ENCODE measurements at regions not wholly inside any gene's neighbourhood (a gene's known extent, or its start where the extent isn't known, plus 50 kb on each side); places are given as distances from the start of the nearest gene placed in this dataset.

DNA sequence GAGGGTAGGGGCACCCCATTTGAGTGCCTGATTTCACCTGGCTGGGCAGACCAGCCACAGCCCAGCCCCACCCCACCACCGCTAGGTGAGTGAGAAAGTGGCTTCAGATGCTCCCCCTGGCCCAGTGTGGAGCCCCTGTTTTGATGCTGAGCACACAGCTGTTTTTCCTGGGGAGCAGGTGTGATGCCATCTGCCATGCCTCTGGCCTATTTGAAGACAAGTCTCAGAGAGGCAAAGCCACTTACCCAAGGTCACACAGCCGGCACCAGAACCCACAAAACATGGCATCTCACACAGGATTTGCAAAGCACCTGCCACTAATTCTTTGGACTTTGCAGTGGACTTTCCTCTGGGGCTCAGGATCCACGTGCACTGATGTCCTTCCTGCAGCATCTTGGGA is 131.3 kb downstream of the INHBB start:
- no peaks in the 10 kb centered on the region for H3K79me2 ChIP-seq (replicated peaks; ENCODE audit: insufficient read depth)
- DNase-seq (ENCODE audit: low spot score) (no peak), ATAC-seq (no peak)
- H3K4me1 ChIP-seq (ENCODE audit: insufficient read depth), result no peaks in the 10 kb centered on the region
- no peak overlapping the region for H2AFZ ChIP-seq
- H3K4me3 ChIP-seq, result no peak overlapping the region
- peaks cover 18% of the 10 kb centered on the region for H3K27me3 ChIP-seq (ENCODE audit: insufficient read depth)
- H3K9me2 ChIP-seq (ENCODE audit: insufficient read depth), result no peaks in the 10 kb centered on the region
- Mint-ChIP-seq H3K36me3 (ENCODE audit: low read depth) (no peaks in the 10 kb centered on the region; the same call in 2 of the 3 replicates), H3K9me3 (no peaks in the 10 kb centered on the region), H3K27me3 (ENCODE audit: insufficient read depth, low read depth, poor library complexity) (peaks cover 13% of the 10 kb centered on the region), H3K27ac (no peak overlapping the region), H3K4me1 (no peaks in the 10 kb centered on the region), H3K4me3 (no peak overlapping the region)
- H4K20me1 ChIP-seq (replicated peaks; ENCODE audit: insufficient read depth), result no peaks in the 10 kb centered on the region
- H3K4me2 ChIP-seq, result no peak overlapping the region
- no peak overlapping the region for H3K27ac ChIP-seq (ENCODE audit: low read depth)
- no peaks in the 10 kb centered on the region for H3F3A ChIP-seq (replicated peaks; ENCODE audit: low read depth)
- TF ChIP-seq EZH2 (IDR thresholded peaks at IDR 0.05; ENCODE audit: low read depth, unreplicated experiment) (no peak), ZNF331 (CRISPR knock-in tag; IDR thresholded peaks at IDR 0.05; ENCODE audit: low read depth) (no peak), CTCF (conservative IDR thresholded peaks at IDR 0.05; ENCODE audit: low read depth in 2 of 2) (no peak), NANOG (IDR thresholded peaks at IDR 0.05; ENCODE audit: borderline replicate concordance) (no peak), POLR2AphosphoS5 (IDR thresholded peaks at IDR 0.05; ENCODE audit: low read depth) (no peak), CREB1 (CRISPR knock-in tag; IDR thresholded peaks at IDR 0.05; ENCODE audit: low read depth) (no peak), JUNB (IDR thresholded peaks at IDR 0.05; ENCODE audit: unreplicated experiment) (no peak)
- TF ChIP-seq, protein P1, sequence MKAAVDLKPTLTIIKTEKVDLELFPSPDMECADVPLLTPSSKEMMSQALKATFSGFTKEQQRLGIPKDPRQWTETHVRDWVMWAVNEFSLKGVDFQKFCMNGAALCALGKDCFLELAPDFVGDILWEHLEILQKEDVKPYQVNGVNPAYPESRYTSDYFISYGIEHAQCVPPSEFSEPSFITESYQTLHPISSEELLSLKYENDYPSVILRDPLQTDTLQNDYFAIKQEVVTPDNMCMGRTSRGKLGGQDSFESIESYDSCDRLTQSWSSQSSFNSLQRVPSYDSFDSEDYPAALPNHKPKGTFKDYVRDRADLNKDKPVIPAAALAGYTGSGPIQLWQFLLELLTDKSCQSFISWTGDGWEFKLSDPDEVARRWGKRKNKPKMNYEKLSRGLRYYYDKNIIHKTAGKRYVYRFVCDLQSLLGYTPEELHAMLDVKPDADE (IDR thresholded peaks at IDR 0.05), result no peak
- TF ChIP-seq, protein P2, sequence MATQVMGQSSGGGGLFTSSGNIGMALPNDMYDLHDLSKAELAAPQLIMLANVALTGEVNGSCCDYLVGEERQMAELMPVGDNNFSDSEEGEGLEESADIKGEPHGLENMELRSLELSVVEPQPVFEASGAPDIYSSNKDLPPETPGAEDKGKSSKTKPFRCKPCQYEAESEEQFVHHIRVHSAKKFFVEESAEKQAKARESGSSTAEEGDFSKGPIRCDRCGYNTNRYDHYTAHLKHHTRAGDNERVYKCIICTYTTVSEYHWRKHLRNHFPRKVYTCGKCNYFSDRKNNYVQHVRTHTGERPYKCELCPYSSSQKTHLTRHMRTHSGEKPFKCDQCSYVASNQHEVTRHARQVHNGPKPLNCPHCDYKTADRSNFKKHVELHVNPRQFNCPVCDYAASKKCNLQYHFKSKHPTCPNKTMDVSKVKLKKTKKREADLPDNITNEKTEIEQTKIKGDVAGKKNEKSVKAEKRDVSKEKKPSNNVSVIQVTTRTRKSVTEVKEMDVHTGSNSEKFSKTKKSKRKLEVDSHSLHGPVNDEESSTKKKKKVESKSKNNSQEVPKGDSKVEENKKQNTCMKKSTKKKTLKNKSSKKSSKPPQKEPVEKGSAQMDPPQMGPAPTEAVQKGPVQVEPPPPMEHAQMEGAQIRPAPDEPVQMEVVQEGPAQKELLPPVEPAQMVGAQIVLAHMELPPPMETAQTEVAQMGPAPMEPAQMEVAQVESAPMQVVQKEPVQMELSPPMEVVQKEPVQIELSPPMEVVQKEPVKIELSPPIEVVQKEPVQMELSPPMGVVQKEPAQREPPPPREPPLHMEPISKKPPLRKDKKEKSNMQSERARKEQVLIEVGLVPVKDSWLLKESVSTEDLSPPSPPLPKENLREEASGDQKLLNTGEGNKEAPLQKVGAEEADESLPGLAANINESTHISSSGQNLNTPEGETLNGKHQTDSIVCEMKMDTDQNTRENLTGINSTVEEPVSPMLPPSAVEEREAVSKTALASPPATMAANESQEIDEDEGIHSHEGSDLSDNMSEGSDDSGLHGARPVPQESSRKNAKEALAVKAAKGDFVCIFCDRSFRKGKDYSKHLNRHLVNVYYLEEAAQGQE (IDR thresholded peaks at IDR 0.05; ENCODE audit: unreplicated experiment), result no peak
- TF ChIP-seq, protein P3, sequence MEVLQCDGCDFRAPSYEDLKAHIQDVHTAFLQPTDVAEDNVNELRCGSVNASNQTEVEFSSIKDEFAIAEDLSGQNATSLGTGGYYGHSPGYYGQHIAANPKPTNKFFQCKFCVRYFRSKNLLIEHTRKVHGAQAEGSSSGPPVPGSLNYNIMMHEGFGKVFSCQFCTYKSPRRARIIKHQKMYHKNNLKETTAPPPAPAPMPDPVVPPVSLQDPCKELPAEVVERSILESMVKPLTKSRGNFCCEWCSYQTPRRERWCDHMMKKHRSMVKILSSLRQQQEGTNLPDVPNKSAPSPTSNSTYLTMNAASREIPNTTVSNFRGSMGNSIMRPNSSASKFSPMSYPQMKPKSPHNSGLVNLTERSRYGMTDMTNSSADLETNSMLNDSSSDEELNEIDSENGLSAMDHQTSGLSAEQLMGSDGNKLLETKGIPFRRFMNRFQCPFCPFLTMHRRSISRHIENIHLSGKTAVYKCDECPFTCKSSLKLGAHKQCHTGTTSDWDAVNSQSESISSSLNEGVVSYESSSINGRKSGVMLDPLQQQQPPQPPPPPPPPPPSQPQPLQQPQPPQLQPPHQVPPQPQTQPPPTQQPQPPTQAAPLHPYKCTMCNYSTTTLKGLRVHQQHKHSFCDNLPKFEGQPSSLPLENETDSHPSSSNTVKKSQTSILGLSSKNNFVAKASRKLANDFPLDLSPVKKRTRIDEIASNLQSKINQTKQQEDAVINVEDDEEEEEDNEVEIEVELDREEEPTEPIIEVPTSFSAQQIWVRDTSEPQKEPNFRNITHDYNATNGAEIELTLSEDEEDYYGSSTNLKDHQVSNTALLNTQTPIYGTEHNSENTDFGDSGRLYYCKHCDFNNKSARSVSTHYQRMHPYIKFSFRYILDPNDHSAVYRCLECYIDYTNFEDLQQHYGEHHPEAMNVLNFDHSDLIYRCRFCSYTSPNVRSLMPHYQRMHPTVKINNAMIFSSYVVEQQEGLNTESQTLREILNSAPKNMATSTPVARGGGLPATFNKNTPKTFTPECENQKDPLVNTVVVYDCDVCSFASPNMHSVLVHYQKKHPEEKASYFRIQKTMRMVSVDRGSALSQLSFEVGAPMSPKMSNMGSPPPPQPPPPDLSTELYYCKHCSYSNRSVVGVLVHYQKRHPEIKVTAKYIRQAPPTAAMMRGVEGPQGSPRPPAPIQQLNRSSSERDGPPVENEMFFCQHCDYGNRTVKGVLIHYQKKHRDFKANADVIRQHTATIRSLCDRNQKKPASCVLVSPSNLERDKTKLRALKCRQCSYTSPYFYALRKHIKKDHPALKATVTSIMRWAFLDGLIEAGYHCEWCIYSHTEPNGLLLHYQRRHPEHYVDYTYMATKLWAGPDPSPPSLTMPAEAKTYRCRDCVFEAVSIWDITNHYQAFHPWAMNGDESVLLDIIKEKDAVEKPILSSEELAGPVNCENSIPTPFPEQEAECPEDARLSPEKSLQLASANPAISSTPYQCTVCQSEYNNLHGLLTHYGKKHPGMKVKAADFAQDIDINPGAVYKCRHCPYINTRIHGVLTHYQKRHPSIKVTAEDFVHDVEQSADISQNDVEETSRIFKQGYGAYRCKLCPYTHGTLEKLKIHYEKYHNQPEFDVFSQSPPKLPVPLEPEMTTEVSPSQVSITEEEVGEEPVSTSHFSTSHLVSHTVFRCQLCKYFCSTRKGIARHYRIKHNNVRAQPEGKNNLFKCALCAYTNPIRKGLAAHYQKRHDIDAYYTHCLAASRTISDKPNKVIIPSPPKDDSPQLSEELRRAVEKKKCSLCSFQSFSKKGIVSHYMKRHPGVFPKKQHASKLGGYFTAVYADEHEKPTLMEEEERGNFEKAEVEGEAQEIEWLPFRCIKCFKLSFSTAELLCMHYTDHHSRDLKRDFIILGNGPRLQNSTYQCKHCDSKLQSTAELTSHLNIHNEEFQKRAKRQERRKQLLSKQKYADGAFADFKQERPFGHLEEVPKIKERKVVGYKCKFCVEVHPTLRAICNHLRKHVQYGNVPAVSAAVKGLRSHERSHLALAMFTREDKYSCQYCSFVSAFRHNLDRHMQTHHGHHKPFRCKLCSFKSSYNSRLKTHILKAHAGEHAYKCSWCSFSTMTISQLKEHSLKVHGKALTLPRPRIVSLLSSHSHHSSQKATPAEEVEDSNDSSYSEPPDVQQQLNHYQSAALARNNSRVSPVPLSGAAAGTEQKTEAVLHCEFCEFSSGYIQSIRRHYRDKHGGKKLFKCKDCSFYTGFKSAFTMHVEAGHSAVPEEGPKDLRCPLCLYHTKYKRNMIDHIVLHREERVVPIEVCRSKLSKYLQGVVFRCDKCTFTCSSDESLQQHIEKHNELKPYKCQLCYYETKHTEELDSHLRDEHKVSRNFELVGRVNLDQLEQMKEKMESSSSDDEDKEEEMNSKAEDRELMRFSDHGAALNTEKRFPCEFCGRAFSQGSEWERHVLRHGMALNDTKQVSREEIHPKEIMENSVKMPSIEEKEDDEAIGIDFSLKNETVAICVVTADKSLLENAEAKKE (CRISPR knock-in tag; IDR thresholded peaks at IDR 0.05), result no peak
- H3K36me3 ChIP-seq (ENCODE audit: insufficient read depth), result no peaks in the 10 kb centered on the region
